ENCODE measurements at regions not wholly inside any gene's neighbourhood (a gene's known extent, or its start where the extent isn't known, plus 50 kb on each side); places are given as distances from the start of the nearest gene placed in this dataset.
"Not testable (repeated sequence)": the region's sequence is repeated elsewhere in the genome, so short reads cannot be mapped to it uniquely, and the experiment has no call there.

GRCh38 chr18:67455890-67456501 lies 60.5 kb downstream of the DSEL start:
- DNase-seq = no peak

GRCh38 chr18:67453901-67454300 lies 62.6 kb downstream of the DSEL start:
- no peak for DNase-seq

GRCh38 chr18:67451960-67452359 lies 64.6 kb downstream of the DSEL start:
- DNase-seq = no peak

GRCh38 chr18:67451101-67451500 lies 65.4 kb downstream of the DSEL start:
- DNase-seq = not testable (repeated sequence)

- DNase-seq = no peak
These were observed 82.5 kb downstream of the DSEL start for GRCh38 chr18:67433971-67434370.

- no peak for DNase-seq
These were observed 83.7 kb downstream of the DSEL start for GRCh38 chr18:67432806-67433205.

GRCh38 chr18:67428805-67429204 lies 87.7 kb downstream of the DSEL start:
- DNase-seq = no peak

- no peak for DNase-seq
These were observed 88.4 kb downstream of the DSEL start for GRCh38 chr18:67428158-67428557.

- DNase-seq = no peak
These were observed 90.0 kb downstream of the DSEL start for GRCh38 chr18:67426486-67426885.

GRCh38 chr18:67425672-67426071 lies 90.8 kb downstream of the DSEL start:
- no peak for DNase-seq

GRCh38 chr18:67421651-67422050 lies 94.9 kb downstream of the DSEL start:
- no peak for DNase-seq

- no peak for DNase-seq
These were observed 98.5 kb downstream of the DSEL start for GRCh38 chr18:67417864-67418523.

GRCh38 chr18:67411116-67411515 lies 105.4 kb downstream of the DSEL start:
- DNase-seq = no peak

GRCh38 chr18:67410075-67411070 lies 106.1 kb downstream of the DSEL start:
- DNase-seq = no peak

- DNase-seq = no peak
These were observed 108.3 kb downstream of the DSEL start for GRCh38 chr18:67408240-67408639.

- DNase-seq = no peak
These were observed 109.8 kb downstream of the DSEL start for GRCh38 chr18:67406714-67407113.

GRCh38 chr18:67402543-67402942 lies 114.0 kb downstream of the DSEL start:
- no peak for DNase-seq

GRCh38 chr18:67400502-67401117 lies 115.9 kb downstream of the DSEL start:
- no peak for DNase-seq

GRCh38 chr18:67386032-67386431 lies 130.5 kb downstream of the DSEL start:
- DNase-seq = no peak

- no peak for DNase-seq
These were observed 131.1 kb downstream of the DSEL start for GRCh38 chr18:67385455-67385854.

GRCh38 chr18:67384057-67384456 lies 132.5 kb downstream of the DSEL start:
- DNase-seq = not testable (repeated sequence)

- DNase-seq = no peak
These were observed 134.8 kb downstream of the DSEL start for GRCh38 chr18:67381608-67382150.

GRCh38 chr18:67380867-67381266 lies 135.7 kb downstream of the DSEL start:
- no peak for DNase-seq

Data from effector CD4-positive, alpha-beta T cell (primary cell).